Body of pancreas (tissue), 4 donors: ENCODE measurements at regions not wholly inside any gene's neighbourhood (a gene's known extent, or its start where the extent isn't known, plus 50 kb on each side); places are given as distances from the start of the nearest gene placed in this dataset.

Experiments
- POLR2A ChIP-seq, 3 donors: fragments of 450-650 bp; IDR thresholded peaks; one replicate each; pipeline ENCODE4 v1.6.1; 2016; ENCODE audit warnings: antibody characterized with exemption in 3 of 3, mild to moderate bottlenecking in 2 of 3
- TF ChIP-seq, protein P1 (sequence below), 7 experiments: fragments of 450-650 bp in 4 of 7; fragments of 200-600 bp in 3 of 7; sonication (generic) in 3 of 7; IDR thresholded peaks; one replicate each; pipeline ENCODE4 v1.5.1; 2016 to 2019; ENCODE audit warnings: antibody characterized with exemption in 7 of 7

DNA sequence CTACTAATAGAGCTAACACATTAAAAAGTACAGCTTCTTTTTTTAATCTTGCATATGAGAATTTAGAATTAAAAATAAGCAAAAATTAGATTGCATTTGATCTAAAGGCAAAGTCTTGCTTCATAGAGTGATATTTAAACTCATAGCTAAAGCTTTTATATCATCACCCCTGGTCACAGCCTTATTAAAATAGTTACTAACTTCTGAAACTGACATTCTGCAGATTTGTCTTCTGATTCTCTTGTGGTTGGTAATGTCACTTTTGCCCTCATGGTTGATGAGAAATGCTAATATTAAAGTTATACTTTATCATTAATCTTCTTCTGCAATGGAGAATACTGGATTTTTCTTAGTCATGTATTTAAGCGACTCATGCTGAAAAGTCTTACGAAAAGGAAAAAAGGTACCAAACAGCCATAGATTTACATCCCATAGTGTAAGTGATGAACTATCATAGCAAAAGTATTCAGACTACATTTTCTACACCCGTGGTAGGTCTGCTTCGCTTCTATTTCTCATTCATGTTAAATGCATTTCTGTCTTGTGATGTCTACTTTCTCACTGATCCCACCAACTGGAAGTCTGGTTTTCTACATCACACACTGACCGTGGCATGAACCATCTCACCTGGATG lies 330.5 kb upstream of the B3GALT2 start:
- TF ChIP-seq, protein P1, sequence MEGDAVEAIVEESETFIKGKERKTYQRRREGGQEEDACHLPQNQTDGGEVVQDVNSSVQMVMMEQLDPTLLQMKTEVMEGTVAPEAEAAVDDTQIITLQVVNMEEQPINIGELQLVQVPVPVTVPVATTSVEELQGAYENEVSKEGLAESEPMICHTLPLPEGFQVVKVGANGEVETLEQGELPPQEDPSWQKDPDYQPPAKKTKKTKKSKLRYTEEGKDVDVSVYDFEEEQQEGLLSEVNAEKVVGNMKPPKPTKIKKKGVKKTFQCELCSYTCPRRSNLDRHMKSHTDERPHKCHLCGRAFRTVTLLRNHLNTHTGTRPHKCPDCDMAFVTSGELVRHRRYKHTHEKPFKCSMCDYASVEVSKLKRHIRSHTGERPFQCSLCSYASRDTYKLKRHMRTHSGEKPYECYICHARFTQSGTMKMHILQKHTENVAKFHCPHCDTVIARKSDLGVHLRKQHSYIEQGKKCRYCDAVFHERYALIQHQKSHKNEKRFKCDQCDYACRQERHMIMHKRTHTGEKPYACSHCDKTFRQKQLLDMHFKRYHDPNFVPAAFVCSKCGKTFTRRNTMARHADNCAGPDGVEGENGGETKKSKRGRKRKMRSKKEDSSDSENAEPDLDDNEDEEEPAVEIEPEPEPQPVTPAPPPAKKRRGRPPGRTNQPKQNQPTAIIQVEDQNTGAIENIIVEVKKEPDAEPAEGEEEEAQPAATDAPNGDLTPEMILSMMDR (IDR thresholded peaks at IDR 0.05): no peak
- TF ChIP-seq POLR2A (IDR thresholded peaks at IDR 0.05): no peak
